ENCODE measurements at regions not wholly inside any gene's neighbourhood (a gene's known extent, or its start where the extent isn't known, plus 50 kb on each side); places are given as distances from the start of the nearest gene placed in this dataset.
"Not testable (repeated sequence)": the region's sequence is repeated elsewhere in the genome, so short reads cannot be mapped to it uniquely, and the experiment has no call there.

GRCh38 chr13:80168089-80168850 is 172.7 kb downstream of the SPRY2 start:
- DNase-seq = no peak

DNA sequence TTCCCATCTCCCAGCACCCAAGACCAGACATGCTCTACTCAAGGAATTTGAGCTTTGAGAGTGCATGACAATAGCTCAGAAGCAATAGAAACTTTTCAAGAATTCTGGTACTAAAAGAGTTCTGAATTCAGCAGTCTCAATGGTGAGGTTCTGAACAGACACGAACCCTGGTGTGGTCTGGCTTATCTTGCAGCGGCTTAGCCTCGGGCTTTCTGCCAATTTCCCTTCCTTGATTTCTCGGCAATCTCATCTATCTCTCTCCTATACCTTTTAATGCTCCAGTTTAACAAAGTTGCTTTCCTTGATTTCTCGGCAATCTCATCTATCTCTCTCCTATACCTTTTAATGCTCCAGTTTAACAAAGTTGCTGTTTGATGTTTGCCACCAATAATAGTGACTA is 174.6 kb downstream of the SPRY2 start:
- no peak for DNase-seq

DNA sequence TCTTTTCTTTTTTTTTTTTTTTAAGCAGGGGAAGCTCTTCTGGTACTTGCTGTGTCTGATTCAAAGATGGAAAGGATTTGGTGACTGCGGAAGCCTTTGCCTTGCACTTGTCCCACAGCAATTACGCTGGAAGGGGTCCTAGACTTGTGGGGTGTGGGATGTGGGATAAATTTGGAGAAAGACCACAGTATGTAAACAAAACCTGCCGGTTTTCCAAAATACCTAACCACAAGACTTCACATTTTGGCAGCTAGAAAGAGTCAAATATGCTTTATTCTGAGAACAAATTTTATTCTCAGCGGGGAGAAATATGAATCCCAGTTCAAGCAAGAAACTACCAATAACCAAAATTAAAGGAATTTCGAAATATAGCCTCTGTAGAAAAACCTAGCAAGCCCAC is 176.5 kb downstream of the SPRY2 start:
- DNase-seq = no peak

DNA sequence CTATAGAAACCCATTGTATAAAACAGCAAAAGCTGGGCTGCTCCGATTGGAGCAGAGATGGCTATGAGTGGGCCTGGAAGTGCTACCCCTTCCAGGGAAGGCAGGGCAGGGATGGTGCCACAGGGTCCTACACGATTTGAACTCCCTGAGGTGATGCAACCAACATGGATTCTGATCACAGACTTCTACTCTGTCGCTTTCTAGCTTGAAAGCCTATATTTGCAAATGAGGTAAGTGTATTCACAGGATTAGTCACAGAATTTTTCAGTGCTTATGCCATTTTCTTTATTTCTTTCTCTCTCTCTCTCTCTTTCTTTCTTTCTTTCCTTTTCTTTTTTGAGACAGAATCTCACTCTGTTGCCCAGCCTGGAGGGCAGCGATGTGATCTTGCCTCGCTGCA is 179.0 kb downstream of the SPRY2 start:
- DNase-seq = no peak

DNA sequence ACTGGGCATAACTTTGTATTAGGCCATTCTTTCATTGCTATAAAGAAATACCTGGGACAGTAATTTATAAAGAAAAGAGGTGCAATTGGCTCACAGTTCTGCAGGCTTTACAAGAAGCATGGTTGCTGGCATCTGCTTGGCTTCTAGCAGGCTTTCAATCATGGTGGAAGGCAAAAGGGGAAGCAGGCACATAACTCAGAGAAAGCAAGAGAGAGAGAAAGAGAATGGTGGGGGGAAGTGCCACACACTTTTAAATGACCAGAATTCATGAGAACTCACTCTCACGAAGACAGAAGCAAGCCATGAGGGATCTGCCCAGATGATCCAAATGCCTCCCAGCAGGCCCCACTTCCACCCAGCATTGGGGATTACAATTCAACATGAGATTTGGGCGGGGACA is 179.7 kb downstream of the SPRY2 start:
- no peak for DNase-seq

- DNase-seq = no peak
These were observed 180.8 kb downstream of the SPRY2 start for GRCh38 chr13:80160110-80160509.

DNA sequence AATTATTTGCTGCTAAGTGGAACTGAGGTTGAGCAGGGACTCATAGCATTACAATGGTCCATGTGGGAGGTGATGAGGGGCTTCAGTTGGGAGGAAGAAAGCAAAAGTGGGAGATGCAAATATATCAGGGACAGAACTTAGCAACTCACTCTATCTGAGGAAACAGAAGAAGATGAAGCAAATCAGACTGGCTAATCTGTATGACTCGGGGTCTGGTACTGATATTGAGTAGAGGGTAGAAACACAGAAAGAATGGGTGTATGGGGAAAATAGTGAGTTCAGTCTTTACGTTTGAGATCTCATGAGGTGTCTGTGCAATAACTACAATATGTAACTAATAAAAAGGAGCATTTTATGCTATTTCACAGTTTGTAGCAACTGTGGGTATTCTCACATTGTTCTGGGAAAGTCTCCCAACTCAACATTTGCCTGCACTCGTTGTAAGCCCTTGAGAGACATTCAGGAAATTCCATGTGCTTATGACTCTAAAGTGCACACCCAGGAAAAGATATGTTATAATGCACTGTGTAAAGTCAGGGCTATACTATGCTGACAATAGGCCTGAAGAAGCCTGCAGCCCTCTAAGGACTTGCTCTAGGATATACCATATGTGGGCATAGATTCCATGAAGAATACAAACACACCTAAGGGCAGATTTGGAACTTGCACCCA is 183.5 kb downstream of the SPRY2 start:
- no peak for DNase-seq

GRCh38 chr13:80152142-80152541 is 188.8 kb downstream of the SPRY2 start:
- DNase-seq = not testable (repeated sequence)

- DNase-seq = no peak
These were observed 189.9 kb downstream of the SPRY2 start for GRCh38 chr13:80151016-80151415.

DNA sequence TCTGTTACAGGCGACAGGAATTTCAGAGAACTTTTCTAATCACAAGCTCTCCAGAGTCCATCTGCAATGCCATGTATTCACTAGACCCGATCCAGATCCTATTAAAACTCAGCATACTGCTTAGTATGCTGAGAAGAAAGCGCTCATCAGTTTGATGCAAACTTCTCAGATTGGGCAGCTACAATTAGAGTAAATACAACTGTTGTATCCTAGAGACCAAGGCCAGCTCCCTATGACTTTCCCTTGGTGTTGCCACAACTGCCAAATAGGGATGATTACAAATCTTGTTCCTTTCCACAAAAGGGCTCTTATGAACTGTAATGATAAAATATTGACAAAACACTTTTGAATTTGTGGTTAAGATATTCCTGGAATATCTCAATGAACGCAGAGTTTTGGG is 191.2 kb downstream of the SPRY2 start:
- no peak for DNase-seq

- DNase-seq = no peak
These were observed 195.7 kb downstream of the SPRY2 start for GRCh38 chr13:80145171-80145690.

DNA sequence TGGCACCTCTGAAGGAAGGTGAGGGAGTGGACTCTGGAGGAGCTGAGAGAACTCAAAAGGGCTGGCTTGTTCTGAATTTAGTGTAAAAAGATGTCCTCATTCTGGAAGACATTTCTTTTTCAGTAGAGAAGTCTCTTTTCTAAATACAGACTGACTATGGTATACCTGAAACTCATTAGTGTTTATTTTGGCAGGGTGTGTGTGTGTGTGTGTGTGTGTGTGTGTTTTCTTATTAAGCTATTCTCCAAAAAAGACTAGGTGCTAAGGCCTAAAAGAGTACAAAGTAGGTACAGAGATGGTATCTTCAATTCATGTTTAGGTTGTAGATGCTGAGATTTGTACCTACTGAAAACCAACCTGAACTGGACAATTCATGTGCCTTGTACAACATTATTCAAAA is 196.4 kb downstream of the SPRY2 start:
- no peak for DNase-seq

GRCh38 chr13:80141123-80141849 is 199.6 kb downstream of the SPRY2 start:
- DNase-seq = no peak

DNA sequence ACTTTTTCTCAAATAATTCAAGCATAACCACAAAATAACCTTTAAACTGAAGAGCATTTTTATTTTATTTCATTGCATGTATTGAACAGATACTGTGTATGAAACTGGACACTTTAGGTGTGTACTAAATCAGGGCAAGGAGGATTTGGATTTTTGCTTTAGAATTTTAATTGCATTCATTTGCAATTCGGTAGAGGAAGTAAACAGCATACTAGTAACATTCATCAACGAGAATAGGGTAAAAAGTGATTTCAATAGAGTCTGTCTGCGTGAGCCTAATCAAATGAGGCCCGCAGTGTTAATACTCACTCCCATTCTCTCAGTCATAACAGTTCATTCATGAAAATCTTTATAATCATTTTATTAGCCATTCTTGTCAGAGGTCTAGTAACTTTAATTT is 200.2 kb downstream of the SPRY2 start:
- DNase-seq = no peak

GRCh38 chr13:80139196-80139595 is 201.7 kb downstream of the SPRY2 start:
- DNase-seq = no peak

GRCh38 chr13:80137994-80138393 is 202.9 kb downstream of the SPRY2 start:
- no peak for DNase-seq

- DNase-seq = no peak
These were observed 206.6 kb downstream of the SPRY2 start for GRCh38 chr13:80134346-80134745.

- DNase-seq = no peak
These were observed 207.2 kb downstream of the SPRY2 start for GRCh38 chr13:80133631-80134261.

DNA sequence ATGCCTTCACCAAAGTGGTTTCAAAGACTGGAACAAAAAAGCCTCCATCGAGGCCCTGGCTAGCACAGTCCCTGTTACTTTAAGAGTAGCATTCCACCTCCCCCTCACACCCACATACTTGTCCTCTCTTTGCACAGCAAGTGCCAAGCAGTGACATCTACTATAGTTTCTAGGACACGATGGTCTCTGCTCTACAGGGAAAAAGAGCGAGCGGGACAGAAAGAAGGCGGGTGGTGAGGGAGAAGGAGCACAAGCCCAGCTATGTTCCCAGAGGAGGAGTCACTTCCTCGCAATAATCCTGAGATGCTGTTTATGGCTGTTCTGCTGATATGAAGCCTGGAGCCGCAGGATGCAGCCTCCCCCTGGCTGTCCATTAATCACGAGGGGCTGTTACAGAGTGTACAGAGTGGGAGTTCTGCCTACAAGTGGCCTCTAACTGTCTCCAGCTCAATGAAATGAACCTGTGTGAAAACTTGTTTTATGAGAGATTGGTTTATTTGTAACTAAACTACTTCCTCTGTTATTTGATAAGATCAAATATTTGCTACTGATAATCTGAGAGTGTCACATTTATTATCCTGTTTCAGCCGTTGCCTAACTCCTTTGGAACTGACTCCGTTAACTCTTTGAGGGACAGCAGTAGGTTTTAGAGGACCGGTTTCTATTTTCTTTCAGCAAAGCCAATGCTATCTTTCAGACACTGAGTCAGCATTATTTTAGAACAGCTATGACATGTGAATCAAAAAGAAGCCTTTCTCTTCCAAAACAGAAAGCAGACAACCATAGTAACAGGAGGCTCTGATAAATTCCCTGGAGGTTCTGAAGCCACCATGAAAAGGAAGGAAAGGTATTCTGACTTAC is 208.0 kb downstream of the SPRY2 start:
- DNase-seq = no peak

- DNase-seq = no peak
These were observed 209.7 kb downstream of the SPRY2 start for GRCh38 chr13:80131204-80131603.

DNA sequence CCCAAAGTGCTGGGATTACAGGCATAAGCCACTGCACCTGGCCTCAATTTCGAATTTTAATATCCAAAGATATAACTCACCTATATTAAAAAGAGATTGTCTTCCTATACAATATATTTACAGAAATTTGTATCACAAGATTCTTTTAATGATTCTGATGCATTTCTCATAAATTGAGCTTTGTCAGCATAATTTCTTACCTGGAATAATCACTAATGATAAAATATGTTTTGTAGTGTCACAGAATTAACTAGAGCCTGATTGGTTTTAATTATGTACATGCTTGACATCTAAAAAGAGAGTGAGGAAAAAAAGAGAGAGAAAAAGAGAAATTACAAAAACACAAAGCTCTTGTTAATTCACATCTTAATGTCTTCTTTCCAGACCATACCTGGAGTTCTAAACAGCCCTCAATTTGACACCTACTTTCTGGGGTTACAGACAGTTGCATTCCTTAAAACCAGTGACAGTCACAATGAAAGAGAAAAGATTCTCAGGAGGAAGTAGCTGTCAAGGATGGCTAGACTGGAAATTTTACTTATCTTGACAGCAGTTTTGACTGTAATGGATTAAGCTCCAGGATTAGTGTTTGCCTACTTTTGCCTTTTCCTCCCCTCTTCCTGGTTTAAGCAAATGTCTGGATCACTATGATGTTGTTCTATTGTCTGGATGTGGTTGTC is 214.4 kb downstream of the SPRY2 start:
- DNase-seq = no peak

GRCh38 chr13:80123945-80124344 is 217.0 kb downstream of the SPRY2 start:
- no peak for DNase-seq

Measured in activated CD4-positive, alpha-beta T cell treated with anti-CD3 and anti-CD28 coated beads, Interleukin-2, Interleukin-6, amounts not matched to agents 100 ng/mL and 50 ng/mL, durations not matched to agents 16 hours and 8 hours (primary cell).